ENCODE measurements at regions not wholly inside any gene's neighbourhood (a gene's known extent, or its start where the extent isn't known, plus 50 kb on each side); places are given as distances from the start of the nearest gene placed in this dataset.

DNA sequence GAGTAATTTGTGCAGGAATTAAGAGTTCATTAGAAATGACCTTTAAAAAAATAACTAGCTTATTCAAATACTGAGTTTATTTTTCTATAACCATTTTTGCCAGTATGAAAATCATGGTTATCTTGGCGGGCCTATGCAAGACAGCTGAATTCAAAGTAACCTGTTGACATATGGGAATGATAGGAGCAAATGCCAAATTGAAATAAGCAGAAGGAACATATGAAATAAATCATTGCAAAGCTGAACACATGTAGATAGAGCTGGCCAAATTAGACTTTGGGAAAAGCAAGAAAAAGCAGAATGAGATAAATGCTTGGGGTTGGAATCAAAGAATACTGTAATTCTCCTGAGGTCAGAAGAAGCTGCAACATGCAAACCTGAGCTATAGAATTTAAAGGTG lies 372.5 kb downstream of the ADAMTS20 start:
- DNase-seq (ENCODE audit: low spot score), result no peak

DNA sequence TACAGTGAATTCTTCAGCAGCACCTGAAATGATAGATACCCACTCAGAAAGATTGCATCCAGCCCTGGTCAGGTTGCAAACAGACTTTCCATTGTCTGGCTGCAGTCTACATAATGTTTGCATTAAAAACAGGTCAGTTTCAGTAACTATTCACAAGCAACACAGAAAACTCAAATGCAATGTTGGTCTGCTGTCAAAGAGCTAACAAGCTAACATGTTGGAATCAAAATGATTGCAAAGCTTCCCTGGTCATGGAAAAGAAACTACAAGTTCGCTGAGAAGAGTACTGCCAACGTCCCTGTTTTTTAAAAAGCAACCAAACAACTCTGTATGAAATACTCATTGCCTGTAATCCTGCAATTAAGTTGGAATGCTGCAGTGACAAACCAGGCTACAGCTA lies 374.7 kb downstream of the ADAMTS20 start:
- no peak for DNase-seq (ENCODE audit: low spot score)

DNA sequence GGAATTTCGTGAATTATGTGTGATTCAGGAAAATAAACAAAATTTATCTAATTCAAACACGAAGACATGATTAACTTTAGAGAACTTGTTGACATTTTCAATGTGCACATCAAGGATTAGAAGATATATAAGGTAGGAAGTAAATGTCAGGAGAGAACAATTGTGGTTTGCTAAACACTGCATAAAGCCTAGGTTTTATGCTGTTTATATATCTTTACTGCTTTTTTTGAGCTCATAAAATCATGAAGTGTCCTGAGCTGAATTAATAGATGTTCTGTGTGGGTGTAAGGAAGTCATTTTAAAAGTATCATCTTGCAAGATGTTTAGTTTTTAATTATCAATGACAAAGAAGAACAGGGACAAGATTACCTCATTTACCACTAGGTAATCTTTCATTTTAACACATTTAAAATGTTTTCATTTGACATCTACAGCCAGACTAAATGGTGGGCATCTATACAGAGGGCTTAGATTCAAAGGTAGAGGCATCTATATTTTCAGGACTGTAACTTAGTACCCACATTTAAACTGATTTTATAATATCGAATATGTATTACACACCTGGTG lies 382.8 kb downstream of the ADAMTS20 start:
- no peak for DNase-seq (ENCODE audit: low spot score)

DNA sequence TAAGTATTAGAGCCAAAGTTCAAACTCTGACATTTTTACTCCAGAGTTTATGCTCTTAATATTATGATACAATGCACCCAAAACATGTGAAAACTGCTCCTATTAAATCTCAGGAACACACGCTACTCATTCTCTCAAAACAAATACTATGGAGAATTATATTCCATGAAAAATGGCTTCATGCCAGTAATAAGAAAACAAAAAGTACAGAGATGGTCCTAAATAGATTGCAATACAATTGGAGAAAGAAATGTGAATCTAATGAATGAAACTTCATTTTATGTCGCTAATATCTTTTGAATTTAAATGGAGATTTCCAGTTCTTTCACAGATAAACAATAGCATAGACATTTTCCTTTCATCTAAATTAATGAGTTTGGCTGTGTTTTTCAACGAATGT lies 384.3 kb downstream of the ADAMTS20 start:
- DNase-seq (ENCODE audit: low spot score), result no peak

DNA sequence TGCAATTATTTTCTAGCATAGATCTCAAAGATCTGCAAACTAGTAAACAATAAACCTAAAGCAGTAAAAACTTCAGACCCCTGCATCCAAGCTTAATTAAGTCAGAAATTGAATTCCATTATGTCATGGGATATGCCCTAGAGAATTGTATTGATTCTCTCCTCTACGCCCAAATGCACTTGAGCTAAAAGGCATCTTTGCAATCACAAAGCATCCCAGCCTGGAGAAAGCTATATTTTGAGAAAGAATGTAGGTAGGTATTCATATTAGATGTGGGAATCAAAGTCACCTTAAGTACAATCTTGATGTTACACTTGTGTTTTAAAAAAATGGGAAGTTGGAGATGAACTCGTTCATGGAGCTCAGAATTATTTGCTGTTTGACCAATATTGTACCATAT lies 386.7 kb downstream of the ADAMTS20 start:
- no peak for DNase-seq (ENCODE audit: low spot score)

DNA sequence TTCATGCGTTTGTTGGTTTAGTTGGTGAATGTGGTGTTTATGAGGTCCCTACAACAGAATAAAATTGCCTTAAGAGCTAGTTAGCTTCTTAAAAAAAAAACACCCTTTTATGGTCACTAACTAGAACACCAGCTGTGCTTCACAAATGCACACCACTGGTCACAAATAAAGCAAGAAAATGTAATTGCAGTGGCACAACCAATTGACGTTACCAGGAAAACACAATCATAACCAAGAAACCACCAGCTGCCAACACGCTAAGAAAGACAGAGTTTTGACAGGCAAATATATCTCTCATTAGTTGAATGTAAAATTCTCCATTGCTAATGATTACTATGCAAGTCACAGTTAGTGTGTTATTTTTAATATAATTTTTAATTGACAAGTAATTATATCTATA lies 389.9 kb downstream of the ADAMTS20 start:
- no peak for DNase-seq (ENCODE audit: low spot score)

DNA sequence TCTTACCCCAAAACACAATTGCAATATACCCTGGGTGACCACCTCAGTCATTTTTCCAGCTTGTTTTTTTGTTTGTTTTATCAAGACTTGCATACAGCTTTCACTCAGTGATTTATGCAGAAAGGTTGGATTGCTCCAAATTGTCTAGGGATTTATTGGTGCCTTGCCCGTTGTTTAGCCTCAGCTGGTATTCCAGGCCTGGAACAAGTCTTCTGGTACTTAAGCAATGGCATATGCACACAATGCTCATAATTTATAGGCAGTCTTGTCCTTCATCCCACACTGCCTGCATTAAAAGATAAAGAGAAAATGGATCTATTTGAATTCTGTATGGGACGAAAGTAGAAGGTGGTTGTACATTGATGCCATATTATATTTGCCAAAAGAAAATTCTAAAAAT lies 392.5 kb downstream of the ADAMTS20 start:
- DNase-seq (ENCODE audit: low spot score), result no peak

DNA sequence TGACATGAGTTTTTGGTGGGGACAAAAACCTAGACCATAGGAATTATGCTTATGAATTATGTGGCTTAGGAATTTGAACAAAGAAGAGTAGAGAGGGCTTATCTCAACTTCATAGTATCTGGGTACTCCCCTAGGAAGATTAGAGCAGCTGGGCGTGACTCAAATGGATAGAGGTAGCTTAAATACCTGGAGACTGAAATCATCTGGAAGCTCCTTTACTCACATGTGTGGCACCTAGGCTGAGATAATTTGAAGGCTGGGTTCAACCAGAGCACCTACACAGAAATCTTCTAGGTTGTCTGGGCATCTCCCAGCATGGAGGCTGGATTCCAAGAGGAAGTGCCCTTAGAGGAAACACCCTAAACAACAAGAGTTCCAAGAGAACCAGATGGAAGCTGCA lies 393.9 kb downstream of the ADAMTS20 start:
- no peak for DNase-seq (ENCODE audit: low spot score)

DNA sequence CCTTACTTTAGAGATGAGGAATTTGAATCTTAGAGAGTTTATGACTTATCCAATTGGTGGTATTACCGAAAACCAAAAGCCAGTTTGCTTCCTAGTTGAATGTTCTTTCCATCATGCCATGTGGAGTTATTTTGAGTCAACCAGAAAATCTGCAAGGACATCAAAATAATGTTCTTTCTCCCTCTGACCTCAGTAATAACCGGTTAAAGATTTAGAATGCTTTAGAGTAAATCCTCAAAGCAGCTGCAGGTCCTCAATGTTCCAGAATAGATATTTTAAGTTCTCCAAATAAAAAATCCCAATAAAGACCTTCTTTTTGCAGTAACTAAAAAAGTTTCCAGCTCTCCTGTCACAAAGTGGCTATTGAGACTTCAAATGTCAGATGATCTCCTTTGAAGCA lies 396.6 kb downstream of the ADAMTS20 start:
- DNase-seq (ENCODE audit: low spot score), result no peak

DNA sequence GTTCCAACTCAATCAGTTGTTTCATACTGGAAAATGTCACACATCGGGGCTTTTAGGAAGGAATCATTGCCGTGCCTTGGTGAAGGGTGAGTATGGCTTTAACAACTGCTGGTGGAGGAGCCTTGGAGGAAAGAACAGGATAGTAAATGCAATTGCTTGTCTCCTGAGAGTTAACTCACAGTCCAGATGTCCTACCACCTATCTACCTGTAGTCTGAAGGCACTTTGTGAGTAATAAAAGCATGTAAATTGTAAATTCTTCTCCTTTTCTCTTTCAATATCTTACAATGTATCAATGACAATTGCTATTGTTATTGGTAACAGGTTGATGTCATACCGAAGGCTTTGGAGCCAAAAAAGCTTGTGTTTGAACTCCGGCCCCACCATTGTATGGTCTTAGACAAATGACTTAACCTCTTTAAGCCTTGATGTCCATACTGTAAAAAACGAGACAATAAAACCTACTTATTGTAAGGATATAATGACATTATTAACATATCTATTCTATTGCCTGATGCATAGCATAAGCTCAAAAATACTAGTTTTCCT lies 397.4 kb downstream of the ADAMTS20 start:
- no peak for DNase-seq (ENCODE audit: low spot score)

DNA sequence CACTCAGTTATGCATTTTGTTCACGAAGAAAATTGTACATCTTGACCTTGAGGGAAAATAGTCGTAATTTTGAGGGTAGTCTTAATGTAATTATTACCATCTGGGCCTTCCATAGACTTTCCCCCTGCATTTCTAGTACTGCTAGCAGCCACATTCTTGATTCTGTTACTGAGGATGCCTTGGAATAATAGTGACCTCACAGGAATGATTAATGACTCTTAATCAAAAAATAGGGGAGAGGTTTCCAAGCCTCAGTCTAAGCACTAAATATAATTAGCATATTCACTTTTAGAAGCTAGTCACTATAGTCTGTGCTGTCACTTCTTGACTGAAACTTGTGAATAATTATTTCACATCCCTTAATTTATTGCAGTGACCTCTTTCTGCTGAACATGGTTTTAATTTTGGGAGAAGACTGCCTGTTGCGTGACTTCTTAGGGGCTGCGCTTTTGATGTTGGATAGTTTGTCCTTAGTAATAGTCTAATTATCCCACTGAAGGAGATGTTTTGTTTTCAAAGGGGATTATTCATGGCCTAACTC lies 400.5 kb downstream of the ADAMTS20 start:
- no peak for DNase-seq (ENCODE audit: low spot score)

DNA sequence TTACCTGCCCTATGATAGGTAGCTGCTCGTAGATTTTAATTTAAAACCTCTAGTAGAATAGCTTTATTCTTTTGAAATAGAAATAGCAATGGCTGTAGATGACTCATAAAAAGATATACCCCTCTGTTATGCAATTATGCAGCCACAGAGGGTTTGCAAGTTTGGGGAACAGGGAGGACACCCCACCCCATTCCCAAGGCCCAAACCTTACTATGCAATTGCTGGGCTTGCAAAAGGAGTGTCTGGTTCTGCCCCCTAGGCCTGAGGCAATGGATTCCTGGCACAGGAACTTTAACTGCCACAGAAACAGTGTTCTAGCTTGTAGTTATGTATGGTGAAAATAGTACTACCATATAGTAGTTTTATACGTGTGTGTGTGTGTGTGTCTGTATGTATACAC lies 403.3 kb downstream of the ADAMTS20 start:
- no peak for DNase-seq (ENCODE audit: low spot score)

DNA sequence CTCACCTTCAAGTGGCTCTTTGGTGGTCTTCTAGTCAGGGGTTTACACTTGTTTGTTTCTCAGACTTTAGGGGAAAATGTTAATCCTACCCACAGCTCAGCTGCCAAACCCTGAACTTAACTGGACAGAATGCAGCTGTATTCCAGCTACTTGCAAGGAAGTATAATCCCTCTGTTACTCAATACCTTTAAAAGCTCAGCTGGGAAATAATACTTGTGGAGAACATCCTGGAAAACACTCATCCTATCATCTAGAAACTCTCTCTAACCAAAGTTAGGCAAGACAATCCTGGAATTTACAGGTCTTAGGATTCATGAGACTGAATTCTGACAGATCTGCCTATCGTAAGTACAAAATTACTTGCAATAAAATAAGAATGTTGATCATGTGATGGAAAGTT lies 404.1 kb downstream of the ADAMTS20 start:
- no peak for DNase-seq (ENCODE audit: low spot score)

DNA sequence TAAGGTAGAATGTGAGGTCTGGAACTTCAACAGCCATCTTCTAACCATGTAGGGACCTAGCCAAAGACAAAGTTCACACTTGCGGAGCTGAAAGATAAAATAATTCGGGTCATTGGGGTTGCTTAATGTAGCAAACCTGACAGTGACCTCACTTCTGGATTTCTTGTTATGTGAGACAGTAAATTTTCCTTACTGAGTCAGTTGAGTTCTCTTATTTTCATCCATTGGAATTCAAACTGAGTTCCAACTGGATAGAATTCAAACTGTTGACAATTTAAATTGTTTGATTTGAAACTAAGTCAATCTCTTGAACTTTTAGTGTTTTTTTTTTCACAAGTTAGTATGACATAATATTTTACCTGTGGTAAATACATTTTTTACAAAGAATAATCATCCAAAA lies 406.5 kb downstream of the ADAMTS20 start:
- no peak for DNase-seq (ENCODE audit: low spot score)

DNA sequence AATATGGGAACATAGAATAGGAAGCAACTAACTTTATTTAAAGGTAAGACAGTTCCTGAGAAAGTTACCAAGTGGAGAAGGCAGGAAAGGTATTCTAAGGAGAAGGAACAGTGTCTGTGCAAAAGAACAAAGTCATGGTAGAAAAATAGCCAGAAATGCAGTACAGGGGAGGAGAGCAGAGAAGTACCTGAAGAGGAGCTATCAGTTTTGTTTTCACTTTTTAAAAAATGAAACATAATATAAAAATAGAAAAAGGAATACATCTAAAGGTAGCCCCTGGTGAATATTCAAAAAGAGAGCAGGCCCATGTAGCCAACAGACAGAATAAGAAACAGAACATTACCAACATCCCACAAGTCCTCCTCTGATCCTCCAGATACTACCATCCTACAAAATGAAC lies 408.7 kb downstream of the ADAMTS20 start:
- no peak for DNase-seq (ENCODE audit: low spot score)

DNA sequence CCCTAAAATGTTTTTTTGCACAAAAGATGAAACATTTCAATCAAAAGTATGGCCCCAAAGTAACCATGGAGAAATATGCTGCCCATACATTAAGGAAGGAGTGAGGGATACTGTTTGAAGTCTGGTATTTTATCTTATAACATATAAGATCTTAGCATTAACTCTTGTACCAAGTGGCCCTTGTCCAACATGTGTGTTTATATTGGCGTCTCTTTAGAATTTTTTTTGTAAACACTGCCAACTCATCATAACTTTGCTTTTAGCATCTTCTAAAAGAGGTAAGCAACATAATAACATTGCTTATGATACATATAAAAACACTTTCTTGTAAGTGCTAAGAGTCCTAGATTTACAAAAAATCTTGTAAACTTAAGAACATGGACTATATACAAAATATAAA lies 419.7 kb downstream of the ADAMTS20 start:
- DNase-seq (ENCODE audit: low spot score), result no peak

DNA sequence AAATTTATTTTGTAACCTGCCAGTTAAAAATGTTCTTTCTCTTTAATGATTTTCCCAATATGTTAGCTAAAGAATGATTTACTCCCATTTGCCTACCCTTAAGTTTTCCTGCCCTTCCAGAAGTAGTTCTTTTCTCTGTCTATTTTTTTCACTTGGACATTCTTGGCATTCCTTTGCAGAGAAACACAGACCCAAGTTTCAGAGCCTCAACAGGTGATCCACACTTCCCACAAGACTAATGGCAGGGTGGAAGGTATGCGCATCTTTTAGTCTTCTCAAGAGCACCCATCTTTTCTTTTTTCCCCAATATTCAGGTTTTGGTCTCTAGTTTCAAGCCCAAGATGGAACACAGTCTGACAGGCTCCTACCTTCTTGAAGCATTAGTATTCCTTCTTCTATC lies 420.7 kb downstream of the ADAMTS20 start:
- DNase-seq (ENCODE audit: low spot score), result no peak

DNA sequence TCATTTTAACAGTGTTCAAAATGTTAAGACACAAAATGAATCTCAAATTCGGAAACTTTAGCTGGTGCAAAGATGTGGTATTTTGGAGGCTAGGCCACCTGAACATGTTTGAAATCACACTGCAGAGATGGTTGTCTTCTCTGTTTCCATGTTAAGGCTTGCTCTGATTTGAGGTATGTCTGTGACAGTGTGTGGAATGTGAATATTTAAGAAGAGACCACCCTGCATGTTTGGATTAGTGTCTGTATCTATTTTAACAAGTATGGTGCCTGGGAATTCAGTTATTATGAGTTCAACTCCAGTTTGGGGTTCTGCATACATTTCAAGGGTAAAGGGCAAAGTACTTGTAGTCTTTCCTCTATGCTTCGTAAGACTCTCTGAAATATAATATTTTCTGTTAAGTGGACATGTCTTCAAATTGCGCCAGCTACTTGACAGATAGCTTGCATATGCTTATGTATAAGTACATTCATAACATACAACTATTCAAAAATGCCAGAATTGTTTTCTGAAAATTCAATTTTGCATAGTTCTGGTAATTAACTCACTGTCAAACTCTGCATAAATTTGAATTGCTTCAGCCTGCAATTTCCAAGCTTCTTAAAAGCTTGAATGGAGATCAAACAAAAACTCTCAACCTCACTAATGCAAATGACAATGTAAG lies 424.0 kb downstream of the ADAMTS20 start:
- no peak for DNase-seq (ENCODE audit: low spot score)

DNA sequence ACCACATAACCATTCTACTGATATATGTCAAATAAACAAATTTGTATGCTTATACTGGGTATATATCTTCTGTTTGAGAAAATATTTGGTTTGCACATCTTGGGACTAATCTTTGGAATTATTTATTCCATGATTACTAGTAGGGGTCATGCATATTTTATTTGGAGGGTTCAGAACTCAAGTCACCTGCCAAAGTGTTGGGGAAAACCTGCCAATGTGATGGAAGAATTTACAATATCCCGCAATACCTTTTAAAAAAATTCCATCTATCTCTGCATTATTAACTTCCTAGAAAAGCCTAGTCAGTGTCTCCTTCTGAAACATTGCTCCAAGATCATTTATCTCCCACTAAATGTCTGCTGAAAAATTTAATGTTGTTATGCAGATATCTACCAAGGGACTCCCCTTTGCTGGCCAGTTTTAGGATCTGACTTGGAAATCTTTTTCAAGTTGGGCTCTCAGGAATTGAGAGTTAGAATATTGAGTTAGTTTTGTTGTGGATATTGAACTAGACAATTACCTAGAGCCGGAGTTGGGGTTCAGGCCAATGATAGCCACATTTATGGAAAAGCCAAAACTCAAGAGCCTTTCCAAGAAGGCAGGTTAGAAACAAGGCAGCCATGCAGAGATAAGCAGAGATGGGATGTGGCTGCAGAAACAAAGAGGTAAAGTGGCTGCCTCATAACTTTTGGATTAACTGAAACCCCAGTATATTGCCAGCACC lies 425.2 kb downstream of the ADAMTS20 start:
- no peak for DNase-seq (ENCODE audit: low spot score)

DNA sequence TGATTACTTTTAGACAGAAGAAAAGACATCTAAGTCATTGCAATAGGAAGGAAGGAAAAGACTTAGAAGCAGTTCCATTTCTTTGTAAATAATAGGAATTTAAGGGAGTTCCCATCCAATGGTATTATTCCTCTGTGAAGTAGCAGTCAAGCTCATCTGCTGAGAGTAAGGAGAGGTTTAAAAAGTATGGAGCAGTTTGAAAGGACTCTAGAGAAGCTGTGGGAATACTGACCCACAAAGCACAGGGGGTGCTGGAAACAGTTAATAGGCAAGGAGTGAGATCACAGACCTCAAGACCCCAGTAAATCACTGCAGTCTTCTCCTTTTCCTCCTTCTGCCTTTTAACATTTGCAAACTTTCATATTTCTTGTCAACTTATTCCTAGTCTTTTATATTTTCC lies 428.5 kb downstream of the ADAMTS20 start:
- no peak for DNase-seq (ENCODE audit: low spot score)

DNA sequence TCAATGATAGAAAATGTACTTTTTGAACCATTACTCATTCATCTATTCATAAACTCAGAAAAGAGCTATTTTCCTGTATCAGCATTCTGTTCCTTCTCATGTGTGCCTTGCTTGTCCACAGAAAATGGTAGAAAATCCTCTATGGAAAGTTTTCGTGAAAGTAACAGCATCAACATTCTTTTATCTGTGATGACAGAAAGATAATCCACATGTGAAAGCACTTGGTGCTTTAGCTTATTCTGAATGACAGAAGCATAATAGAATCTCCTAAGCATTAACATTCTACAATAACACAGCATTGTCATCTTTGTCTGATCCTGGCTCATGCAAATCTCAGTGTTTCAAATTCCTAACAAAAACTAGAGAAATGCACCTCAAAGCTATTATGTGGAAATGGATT lies 431.9 kb downstream of the ADAMTS20 start:
- DNase-seq (ENCODE audit: low spot score), result no peak

DNA sequence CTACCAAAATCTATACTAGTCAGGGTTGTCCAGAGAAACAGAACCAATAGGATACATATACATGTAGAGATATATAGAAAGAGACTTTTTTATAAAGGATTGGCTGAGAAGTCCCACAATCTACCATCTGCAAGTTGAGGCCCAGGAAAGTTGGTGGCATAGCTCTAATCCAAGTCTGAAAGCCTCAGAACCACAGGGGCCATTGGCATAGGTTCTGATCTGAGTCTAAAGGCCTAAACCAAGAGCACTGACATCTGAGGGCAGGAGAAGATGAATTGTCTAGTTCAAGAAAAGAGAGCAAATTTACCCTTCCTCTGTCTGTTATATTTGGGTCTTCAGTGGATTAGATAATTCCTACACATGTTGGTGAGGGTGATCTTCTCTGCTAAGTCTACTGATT lies 433.1 kb downstream of the ADAMTS20 start:
- DNase-seq (ENCODE audit: low spot score), result no peak

DNA sequence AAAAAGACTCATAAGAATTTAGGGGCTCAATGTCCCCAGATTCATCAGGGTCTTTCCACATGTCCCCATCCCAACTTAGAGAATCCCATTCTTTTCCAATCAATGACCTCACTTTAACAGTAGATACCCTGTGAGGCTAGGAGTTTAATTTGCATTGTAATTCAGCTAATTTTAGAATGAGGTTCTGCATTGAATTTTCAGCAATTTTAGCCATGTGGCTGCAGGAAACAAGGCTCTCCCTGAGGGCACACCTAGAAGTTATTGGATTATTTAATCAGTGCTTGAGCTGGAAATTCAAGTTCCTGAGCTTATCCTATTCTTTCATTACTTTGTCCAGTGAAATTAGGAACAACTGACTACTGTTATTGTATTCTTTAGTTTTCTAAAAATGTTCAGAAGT lies 433.8 kb downstream of the ADAMTS20 start:
- DNase-seq (ENCODE audit: low spot score), result no peak
